ENCODE measurements at regions not wholly inside any gene's neighbourhood (a gene's known extent, or its start where the extent isn't known, plus 50 kb on each side); places are given as distances from the start of the nearest gene placed in this dataset.

DNA sequence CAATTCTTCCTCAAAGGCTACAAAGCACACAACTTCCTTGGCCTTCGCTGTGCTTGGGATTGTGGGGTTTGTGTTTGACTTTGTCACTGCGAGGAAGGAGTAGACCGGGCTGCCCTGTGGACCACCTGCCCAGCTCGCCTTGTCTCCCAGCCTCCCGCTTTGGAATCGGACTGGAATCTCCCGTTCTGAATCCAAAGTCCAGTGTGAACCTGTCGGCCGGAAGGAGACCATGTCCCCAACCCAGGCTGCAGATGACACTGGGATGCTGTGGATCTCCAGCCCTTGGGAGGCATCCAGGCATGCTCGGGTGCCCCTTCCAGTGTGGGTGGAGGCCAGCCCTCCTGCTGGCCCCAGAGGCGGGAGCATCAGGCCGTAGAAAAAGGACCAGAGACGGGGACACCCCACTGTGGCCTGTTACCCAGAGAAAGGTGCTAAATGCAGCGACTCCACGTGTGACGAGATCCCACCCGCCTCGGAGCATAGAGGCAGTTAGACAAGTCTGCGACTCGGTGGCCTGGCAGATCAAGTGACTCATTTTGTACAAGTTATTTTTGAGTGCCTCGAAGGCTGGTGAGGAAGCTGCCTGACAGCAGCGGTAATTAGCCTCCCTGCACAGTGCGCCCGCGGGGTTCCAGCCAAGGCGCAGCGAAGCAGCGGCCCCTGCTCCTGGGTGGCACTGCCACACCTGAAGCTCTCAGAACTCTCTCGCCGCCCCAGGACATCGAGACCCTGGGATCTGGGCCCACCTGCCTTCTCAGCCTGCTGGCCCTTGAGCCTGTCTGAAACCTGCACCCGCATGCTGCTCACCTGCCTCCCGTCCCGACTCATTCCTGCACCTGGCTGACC, 57.5 kb downstream of the ADRA2C start:
- no peak overlapping the region for H3K27ac ChIP-seq
- TF ChIP-seq, protein P1, sequence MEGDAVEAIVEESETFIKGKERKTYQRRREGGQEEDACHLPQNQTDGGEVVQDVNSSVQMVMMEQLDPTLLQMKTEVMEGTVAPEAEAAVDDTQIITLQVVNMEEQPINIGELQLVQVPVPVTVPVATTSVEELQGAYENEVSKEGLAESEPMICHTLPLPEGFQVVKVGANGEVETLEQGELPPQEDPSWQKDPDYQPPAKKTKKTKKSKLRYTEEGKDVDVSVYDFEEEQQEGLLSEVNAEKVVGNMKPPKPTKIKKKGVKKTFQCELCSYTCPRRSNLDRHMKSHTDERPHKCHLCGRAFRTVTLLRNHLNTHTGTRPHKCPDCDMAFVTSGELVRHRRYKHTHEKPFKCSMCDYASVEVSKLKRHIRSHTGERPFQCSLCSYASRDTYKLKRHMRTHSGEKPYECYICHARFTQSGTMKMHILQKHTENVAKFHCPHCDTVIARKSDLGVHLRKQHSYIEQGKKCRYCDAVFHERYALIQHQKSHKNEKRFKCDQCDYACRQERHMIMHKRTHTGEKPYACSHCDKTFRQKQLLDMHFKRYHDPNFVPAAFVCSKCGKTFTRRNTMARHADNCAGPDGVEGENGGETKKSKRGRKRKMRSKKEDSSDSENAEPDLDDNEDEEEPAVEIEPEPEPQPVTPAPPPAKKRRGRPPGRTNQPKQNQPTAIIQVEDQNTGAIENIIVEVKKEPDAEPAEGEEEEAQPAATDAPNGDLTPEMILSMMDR (conservative IDR thresholded peaks at IDR 0.05): no peak
- TF ChIP-seq ZFX (IDR thresholded peaks at IDR 0.05): no peak

DNA sequence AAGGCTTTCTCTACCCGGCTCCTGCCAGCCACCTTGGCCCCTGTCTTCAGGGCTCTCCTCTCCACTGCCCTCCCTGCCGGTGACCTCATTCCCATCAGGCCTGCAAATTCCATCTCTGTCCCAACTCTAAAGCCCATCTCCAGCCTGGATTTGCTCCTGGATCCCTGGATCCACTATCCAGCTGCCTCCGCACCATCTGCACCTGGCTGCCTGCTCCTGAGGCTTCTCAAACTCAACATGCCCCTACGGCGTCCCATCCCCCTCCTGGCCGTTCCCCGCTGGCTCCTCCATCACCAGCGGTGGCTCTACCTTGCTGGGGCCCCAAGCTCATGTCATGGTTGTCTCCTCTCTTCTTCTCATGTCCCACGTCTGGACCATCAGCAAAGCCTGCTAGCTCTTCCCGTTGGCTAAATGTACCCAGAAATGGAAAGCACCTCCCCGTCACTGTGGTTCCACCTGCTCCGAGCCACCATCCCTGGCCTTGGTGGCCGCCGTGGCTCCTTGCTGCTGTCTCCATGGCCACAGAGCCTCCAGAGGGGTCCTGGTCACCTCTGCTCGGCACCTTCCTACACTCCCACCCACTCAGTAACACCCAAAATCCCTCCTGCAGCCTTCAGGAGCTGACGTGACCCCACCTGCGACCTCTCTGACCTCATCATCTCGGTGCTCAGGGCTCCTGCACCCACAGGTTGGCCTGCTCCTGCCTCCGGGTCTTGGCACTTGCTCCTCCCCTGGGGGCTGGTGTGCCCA, 58.5 kb downstream of the ADRA2C start:
- H3K27ac ChIP-seq: no peak overlapping the region
- no peak for TF ChIP-seq ZFX (IDR thresholded peaks at IDR 0.05)
- TF ChIP-seq, protein P1 (conservative IDR thresholded peaks at IDR 0.05): no peak

DNA sequence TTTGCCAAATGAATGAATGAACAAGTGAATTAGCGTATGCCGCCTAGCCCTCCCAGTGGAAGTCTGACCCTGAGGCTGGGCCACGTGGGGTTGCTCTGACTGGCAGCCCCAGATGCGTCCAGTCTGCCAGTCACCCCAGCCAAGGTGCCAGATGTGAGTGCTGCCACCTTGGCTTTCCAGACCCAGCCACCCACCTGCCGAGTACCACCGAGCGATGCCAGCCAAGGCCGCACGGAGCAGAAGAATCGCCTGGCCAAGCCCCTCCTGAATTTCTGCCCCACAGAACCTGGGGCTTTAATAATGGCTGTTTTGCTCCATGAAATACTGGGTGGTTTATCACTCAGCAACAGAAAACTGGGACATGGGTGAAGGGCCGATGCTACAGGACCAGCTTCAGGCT, 59.3 kb downstream of the ADRA2C start:
- H3K27ac ChIP-seq: no peak overlapping the region
- no peak for TF ChIP-seq ZFX (IDR thresholded peaks at IDR 0.05)
- TF ChIP-seq, protein P1 (conservative IDR thresholded peaks at IDR 0.05): no peak

- peak overlapping the region; percentile 76 for H3K27ac ChIP-seq
- TF ChIP-seq ZFX (IDR thresholded peaks at IDR 0.05): no peak
- TF ChIP-seq, protein P1 (conservative IDR thresholded peaks at IDR 0.05): no peak
Measured at GRCh38 chr4:3826247-3827172, 60.3 kb downstream of the ADRA2C start.

GRCh38 chr4:3827616-3828492, 61.7 kb downstream of the ADRA2C start:
- no peak for TF ChIP-seq ZFX (IDR thresholded peaks at IDR 0.05)
- TF ChIP-seq, protein P1 (conservative IDR thresholded peaks at IDR 0.05): no peak
- peak overlapping the region; percentile 76 for H3K27ac ChIP-seq

GRCh38 chr4:3828546-3828945, 62.4 kb downstream of the ADRA2C start:
- peak overlapping the region; percentile 76 for H3K27ac ChIP-seq

More at GRCh38 chr4:3828546-3828945, 62.4 kb downstream of the ADRA2C start:
- TF ChIP-seq, protein P1 (conservative IDR thresholded peaks at IDR 0.05): no peak
